ENCODE measurements at regions not wholly inside any gene's neighbourhood (a gene's known extent, or its start where the extent isn't known, plus 50 kb on each side); places are given as distances from the start of the nearest gene placed in this dataset.
"Not testable (repeated sequence)": the region's sequence is repeated elsewhere in the genome, so short reads cannot be mapped to it uniquely, and the experiment has no call there.

DNA sequence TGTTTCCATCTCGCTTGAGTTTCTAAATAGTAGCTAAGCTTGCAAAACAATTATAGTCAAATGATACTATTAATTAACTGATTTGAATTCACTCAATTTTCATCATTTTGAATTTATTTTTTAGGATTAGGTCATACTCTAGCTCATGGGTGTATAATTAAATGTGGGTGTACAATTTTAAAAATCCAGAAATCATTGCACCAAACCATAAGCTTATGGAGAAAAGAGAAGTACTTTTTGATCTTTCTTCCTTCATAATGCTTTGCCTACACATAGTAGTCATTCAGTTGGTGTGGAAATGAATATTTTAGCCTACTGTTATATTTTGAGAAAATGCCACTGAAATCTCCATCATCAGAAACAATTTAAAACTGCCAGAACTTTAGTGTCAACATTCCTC, 175.1 kb downstream of the CD47 start:
- intact Hi-C loops (cut with DNase I; ENCODE audit: low total_unique reads): no loop called here
- Histone ChIP-seq H3K27me3 (no peaks in the 10 kb centered on the region), H3K4me3 (no peak overlapping the region), H3K9me3 (no peaks in the 10 kb centered on the region), H3K27ac (no peak overlapping the region), H3K4me1 (no peaks in the 10 kb centered on the region), H3K36me3 (no peaks in the 10 kb centered on the region)
- TF ChIP-seq, protein P1, sequence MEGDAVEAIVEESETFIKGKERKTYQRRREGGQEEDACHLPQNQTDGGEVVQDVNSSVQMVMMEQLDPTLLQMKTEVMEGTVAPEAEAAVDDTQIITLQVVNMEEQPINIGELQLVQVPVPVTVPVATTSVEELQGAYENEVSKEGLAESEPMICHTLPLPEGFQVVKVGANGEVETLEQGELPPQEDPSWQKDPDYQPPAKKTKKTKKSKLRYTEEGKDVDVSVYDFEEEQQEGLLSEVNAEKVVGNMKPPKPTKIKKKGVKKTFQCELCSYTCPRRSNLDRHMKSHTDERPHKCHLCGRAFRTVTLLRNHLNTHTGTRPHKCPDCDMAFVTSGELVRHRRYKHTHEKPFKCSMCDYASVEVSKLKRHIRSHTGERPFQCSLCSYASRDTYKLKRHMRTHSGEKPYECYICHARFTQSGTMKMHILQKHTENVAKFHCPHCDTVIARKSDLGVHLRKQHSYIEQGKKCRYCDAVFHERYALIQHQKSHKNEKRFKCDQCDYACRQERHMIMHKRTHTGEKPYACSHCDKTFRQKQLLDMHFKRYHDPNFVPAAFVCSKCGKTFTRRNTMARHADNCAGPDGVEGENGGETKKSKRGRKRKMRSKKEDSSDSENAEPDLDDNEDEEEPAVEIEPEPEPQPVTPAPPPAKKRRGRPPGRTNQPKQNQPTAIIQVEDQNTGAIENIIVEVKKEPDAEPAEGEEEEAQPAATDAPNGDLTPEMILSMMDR (IDR thresholded peaks at IDR 0.05): no peak
- TF ChIP-seq POLR2A (IDR thresholded peaks at IDR 0.05): no peak
- no peak for DNase-seq

DNA sequence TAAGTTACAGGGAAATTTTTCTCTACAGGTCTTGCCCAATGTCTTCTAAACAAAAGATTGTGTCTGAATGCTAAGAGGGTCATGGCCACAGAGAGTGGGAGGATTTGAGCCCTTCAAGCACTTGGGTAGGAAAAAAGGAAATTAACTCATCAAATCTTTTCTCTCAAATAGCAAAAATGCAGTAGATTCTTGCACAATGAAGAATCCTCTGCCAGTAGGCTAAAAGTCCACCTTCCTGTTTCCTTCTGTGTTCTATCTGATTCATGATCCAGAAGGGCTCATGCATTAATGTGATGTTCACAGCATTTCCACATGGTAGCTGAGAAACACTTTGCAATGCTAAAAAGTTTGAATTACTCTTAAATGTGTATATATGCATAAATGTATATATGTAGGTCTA, 177.1 kb downstream of the CD47 start:
- no peaks in the 10 kb centered on the region for H3K27me3 ChIP-seq
- no peaks in the 10 kb centered on the region for H3K9me3 ChIP-seq
- no peak overlapping the region for H3K4me3 ChIP-seq
- no peaks in the 10 kb centered on the region for H3K4me1 ChIP-seq
- H3K27ac ChIP-seq: no peak overlapping the region
- DNase-seq: no peak
- TF ChIP-seq, protein P1 (IDR thresholded peaks at IDR 0.05): no peak
- no peak for TF ChIP-seq POLR2A (IDR thresholded peaks at IDR 0.05)
- no peaks in the 10 kb centered on the region for H3K36me3 ChIP-seq
- intact Hi-C loops (cut with DNase I; ENCODE audit: low total_unique reads): no loop called here

DNA sequence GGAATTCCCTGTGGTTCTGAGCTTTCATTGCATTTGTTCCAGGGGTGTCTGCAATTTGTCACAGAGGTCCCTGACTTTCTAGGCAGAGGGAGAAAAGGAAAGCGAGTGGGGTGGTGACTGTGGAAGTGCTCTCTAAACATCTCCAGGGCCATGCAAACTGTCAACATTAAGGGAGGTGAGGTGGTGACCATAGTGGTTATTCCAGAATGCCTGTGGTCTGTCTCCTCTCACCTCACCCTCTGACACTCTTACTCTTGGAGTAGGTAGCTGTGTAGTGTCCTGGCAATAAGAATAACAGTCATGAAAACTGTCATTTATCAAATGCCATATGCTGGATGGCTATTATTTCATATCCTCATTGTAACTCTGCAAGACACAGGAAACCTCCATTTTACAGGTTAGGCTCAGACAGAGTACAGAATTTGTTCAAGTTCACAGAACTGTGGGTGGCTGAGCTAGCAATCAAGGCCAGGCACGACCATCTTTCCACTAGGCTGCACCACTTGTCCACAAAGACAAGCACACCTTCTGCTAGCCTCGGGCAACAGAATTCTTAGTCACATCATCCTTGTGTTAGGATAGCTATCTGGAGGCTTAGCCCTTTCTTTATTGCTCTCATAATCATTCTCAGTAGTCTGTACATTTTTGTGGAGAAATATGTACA, 179.4 kb downstream of the CD47 start:
- DNase-seq: no peak
- Histone ChIP-seq H3K36me3 (no peaks in the 10 kb centered on the region), H3K4me1 (no peaks in the 10 kb centered on the region), H3K9me3 (no peaks in the 10 kb centered on the region), H3K4me3 (no peak overlapping the region), H3K27ac (no peak overlapping the region), H3K27me3 (no peaks in the 10 kb centered on the region)
- no peak for TF ChIP-seq POLR2A (IDR thresholded peaks at IDR 0.05)
- TF ChIP-seq, protein P1 (IDR thresholded peaks at IDR 0.05): no peak
- intact Hi-C loops (cut with DNase I; ENCODE audit: low total_unique reads): no loop called here

DNA sequence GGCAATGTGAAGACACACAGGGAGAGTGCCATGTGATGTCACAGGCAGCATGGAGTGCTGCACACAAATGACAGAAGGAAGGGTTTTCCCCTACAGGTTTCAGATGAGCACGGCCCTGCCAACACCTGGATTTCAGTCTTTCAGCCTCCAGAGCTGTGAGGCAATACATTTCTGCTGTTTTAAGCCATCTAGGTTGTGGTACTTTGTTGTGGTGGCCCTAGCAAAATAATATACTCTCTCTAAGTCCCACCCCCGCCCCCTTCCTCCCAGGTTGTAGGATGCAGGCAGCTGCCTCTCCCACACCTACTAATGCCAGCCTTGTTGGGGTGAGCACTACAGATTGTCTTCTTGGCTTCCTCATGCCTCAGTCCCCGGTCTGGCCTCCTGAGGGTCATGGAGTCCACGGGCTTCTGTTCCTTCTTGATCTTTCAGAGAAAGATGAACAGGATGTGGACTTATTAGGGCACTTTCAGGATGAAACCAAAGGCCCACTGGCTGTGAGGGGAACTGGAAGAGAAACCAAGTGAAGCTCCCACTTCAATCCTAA, 180.0 kb downstream of the CD47 start:
- H3K27me3 ChIP-seq: no peaks in the 10 kb centered on the region
- no peak for TF ChIP-seq POLR2A (IDR thresholded peaks at IDR 0.05)
- TF ChIP-seq, protein P1 (IDR thresholded peaks at IDR 0.05): no peak
- no peaks in the 10 kb centered on the region for H3K9me3 ChIP-seq
- no peak overlapping the region for H3K27ac ChIP-seq
- intact Hi-C loops (cut with DNase I; ENCODE audit: low total_unique reads): no loop called here
- H3K4me3 ChIP-seq: no peak overlapping the region
- no peaks in the 10 kb centered on the region for H3K4me1 ChIP-seq
- no peak for DNase-seq
- H3K36me3 ChIP-seq: no peaks in the 10 kb centered on the region

DNA sequence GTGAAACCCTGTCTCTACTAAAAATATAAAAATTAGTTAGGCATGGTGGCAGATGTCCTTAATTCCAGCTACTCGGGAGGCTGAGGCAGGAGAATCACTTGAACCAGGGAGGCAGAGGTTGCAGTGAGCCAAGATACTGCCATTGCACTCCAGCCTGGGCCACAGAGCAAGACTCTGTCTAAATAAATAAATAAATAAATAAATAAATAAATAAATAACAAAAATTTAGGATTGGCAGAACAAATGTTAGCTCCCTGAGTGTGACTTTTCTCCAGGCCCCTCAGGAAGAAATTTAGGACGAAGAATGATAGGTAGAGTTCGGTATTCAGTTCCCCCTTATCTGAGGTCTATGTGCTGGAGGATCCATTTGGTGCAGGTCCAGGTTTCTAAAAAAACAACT, 181.2 kb downstream of the CD47 start:
- DNase-seq; H3K27ac ChIP-seq; H3K4me3 ChIP-seq; H3K27me3 ChIP-seq; H3K4me1 ChIP-seq; intact Hi-C loops (cut with DNase I; ENCODE audit: low total_unique reads); H3K36me3 ChIP-seq; H3K9me3 ChIP-seq: not testable (repeated sequence)

Data from uterus (tissue), 3 donors.